ENCODE measurements at regions not wholly inside any gene's neighbourhood (a gene's known extent, or its start where the extent isn't known, plus 50 kb on each side); places are given as distances from the start of the nearest gene placed in this dataset.
A peak's percentile ranks its signal among the peaks of the same experiment; 100 is the strongest.

- intact Hi-C loops (cut with micrococcal nuclease; ENCODE audit: unreplicated experiment), result loop anchor here (1.0 kb wide), 1 partner anchor 118 kb away; no protein-coding TSS in a partner anchor
- in situ Hi-C loops (cut with HindIII; ENCODE audit: extremely low pct_ligation_motif_present, low pct_unique_long_range_greater_than_20kb), result loop anchor here (5.0 kb wide), 1 partner anchor 117 kb away; no protein-coding TSS in a partner anchor
- H3K36me3 ChIP-seq (replicated peaks in 1 of 2; ENCODE audit: control insufficient read depth in 1 of 2, insufficient read depth in 2 of 2, low read length in 2 of 2), result no peaks in the 10 kb centered on the region
- FAIRE-seq, result peak; percentile 18
- no peak overlapping the region for H2AFZ ChIP-seq (ENCODE audit: low read length)
- no peaks in the 10 kb centered on the region for H4K20me1 ChIP-seq (ENCODE audit: insufficient read depth, low read length)
- H3K4me2 ChIP-seq (ENCODE audit: low read depth, low read length), result peak overlapping the region; percentile 68
- ChIA-PET POLR2A (no interaction called here), CTCF (ENCODE audit: low intra/inter-chr PET ratio, low total read pairs) (interaction anchor here (0.7 kb wide), 1 partner anchor 117 kb away, joined by 3 read pairs; no protein-coding TSS in a partner anchor)
- no TSS peak for BruUV-seq (replicated peaks)
- WGBS (ENCODE audit: low lambda C conversion rate), result 2% methylated on average over 10 of the region's 62 CpGs
- H3K4me3 ChIP-seq (replicated peaks in 1 of 3; ENCODE audit: insufficient read depth in 1 of 3, low read depth in 2 of 3, low read length in 3 of 3), result peak overlapping the region in 2 of 3 experiments; percentile 37 to 64; a peak in 4 of 6 replicates
- H3K9me3 ChIP-seq (ENCODE audit: low read length), result no peaks in the 10 kb centered on the region
- peaks cover 0 to 27% of the 10 kb centered on the region in 2 experiments; a peak in 3 of 5 replicates for H3K27me3 ChIP-seq (ENCODE audit: control insufficient read depth in 1 of 2, insufficient read depth in 2 of 2, low read length in 2 of 2)
- ATAC-seq, result peak; percentile 99
- DNase-seq (ENCODE audit: low spot score), result peak; percentile 40
- H3K4me1 ChIP-seq (ENCODE audit: insufficient read depth, low read length), result peaks cover 5% of the 10 kb centered on the region; the same call in 1 of the 2 replicates
- H3K27ac ChIP-seq (ENCODE audit: extremely low read length, insufficient read depth, low read length), result no peak overlapping the region
- no peak overlapping the region for H3K9ac ChIP-seq (ENCODE audit: insufficient read depth, low read depth, low read length)
- H3K79me2 ChIP-seq (ENCODE audit: insufficient read depth, low read length), result no peaks in the 10 kb centered on the region
- TF ChIP-seq GFI1 (CRISPR knock-in tag; IDR thresholded peaks at IDR 0.05; ENCODE audit: borderline replicate concordance) (no peak), DDIT3 (CRISPR knock-in tag; IDR thresholded peaks at IDR 0.05) (no peak), ZNF691 (CRISPR knock-in tag; IDR thresholded peaks at IDR 0.05; ENCODE audit: borderline replicate concordance, low read depth) (peak; percentile 39; the same call in 1 of the 2 replicates), ZNF574 (CRISPR knock-in tag; IDR thresholded peaks at IDR 0.05) (0 out of 2 replicates have a peak, but pooled peaks have one; percentile 15), GABPB1 (CRISPR knock-in tag; IDR thresholded peaks at IDR 0.05) (peak; percentile 76; the same call in 1 of the 2 replicates), STAG1 (CRISPR knock-in tag; IDR thresholded peaks at IDR 0.05) (peak; percentile 74), NFYB (CRISPR knock-in tag; IDR thresholded peaks at IDR 0.05) (no peak), SNAI1 (CRISPR knock-in tag; IDR thresholded peaks at IDR 0.05; ENCODE audit: borderline replicate concordance) (no peak), MED8 (CRISPR knock-in tag; IDR thresholded peaks at IDR 0.05; ENCODE audit: insufficient replicate concordance) (peak; percentile 36), ZBTB34 (CRISPR knock-in tag; IDR thresholded peaks at IDR 0.05) (no peak), ZNF576 (CRISPR knock-in tag; IDR thresholded peaks at IDR 0.05) (no peak), MTF2 (CRISPR knock-in tag; IDR thresholded peaks at IDR 0.05; ENCODE audit: borderline replicate concordance) (peak; percentile 90; the same call in 1 of the 2 replicates), LBX2 (CRISPR knock-in tag; IDR thresholded peaks at IDR 0.05; ENCODE audit: borderline replicate concordance) (no peak), HIVEP1 (CRISPR knock-in tag; IDR thresholded peaks at IDR 0.05) (peak; percentile 71; the same call in 1 of the 2 replicates), SP1 (IDR thresholded peaks at IDR 0.05) (no peak), SP1 (CRISPR knock-in tag; IDR thresholded peaks at IDR 0.05) (no peak), PITX1 (CRISPR knock-in tag; IDR thresholded peaks at IDR 0.05) (peak; percentile 31; the same call in 1 of the 2 replicates)
Observed at GRCh38 chr7:54664235-54665228, 94.5 kb downstream of the SEC61G start.

Measured in HepG2 (cell line).